GM19351 (cell line): ENCODE measurements at regions not wholly inside any gene's neighbourhood (a gene's known extent, or its start where the extent isn't known, plus 50 kb on each side); places are given as distances from the start of the nearest gene placed in this dataset.
"Not testable (repeated sequence)": the region's sequence is repeated elsewhere in the genome, so short reads cannot be mapped to it uniquely, and the experiment has no call there.

Experiments
- ATAC-seq: cut with Tn5 transposase; IDR thresholded peaks from one replicate; pipeline ENCODE4 v1.9.1; 2021; ENCODE audit warnings: mild to moderate bottlenecking, moderate library complexity; ENCODE audit not compliant: unreplicated experiment

DNA sequence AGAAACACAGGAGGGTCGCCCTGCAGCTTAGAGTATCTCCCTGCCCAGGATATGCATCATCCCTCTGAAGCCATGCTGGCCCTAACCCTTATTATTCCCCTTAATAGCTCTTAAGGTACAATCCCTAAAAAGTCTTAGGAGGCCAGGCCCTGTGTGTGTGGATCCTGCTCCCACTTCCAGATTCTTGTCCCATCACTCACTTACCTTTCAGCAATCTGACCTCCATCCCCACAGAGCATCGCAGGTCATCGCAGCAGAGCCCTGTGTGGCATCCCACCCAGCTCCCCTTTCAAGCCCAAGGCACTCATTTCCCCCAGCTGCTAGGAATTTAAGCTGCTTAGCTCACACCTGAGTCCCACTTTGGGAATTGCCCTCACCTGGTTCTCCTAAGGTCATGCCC lies 223.8 kb upstream of the SMLR1 start:
- no peak for ATAC-seq

DNA sequence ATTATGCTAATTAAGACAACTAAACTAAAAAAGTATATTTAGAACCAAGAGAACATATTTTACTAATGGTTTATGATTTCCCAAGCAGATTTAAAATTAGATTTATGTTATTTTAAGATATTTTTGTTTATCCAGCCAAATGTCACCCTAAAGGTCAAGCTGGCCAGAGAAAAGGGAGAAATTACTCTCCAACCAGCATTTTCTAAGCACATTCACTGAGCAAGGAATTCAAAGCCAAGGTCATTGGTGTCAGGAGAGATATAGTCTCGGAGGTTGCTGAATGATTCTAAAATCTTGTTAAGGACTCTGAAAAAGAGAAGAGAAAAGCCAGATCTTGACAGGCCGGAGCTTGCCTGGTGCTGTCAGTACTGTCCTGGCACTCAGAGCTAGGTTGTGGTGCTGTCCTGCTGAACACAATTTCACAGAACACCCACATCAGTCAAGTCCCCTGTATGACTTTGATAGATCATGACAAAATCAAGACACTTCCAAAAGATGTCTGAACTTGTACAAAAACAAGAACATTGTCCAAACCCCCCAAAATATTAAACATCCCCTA lies 222.3 kb upstream of the SMLR1 start:
- ATAC-seq, result no peak

DNA sequence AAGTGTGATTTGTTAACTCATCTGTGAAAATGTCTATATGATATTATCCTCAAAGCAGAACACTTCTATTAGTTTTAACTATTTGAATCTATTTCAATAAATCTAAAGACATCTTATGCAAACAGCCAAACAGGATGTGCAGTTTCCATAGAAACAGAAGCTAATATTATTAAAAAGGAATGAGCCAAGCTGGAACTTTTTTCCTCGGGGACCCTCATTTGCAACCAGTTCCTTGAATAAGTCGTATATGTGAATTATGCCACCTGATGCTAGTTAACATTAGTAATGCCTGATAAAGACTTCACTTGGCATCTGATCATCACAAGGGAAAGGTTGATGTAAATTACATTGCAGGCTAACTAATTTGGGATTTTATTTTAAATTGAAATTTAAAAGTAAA lies 216.9 kb upstream of the SMLR1 start:
- ATAC-seq, result no peak

DNA sequence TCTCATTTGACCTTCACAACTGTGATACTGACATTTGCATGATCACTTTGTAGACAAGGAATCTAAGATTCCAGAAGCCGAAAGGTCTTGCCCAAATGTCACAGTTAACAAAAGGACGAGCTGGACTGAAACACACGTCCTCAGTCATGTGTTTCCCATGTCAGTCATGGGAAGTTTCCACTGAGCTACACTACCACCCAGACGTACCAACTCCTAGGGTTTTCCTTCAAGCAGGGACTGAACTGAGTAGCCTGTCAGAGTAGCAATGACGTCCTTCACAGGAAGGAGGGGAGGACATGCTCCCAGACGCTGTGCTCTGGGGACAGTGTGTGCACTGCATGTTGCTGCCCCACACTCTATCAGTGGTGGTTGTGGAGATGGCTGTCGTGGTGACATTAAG lies 215.8 kb upstream of the SMLR1 start:
- ATAC-seq, result no peak

DNA sequence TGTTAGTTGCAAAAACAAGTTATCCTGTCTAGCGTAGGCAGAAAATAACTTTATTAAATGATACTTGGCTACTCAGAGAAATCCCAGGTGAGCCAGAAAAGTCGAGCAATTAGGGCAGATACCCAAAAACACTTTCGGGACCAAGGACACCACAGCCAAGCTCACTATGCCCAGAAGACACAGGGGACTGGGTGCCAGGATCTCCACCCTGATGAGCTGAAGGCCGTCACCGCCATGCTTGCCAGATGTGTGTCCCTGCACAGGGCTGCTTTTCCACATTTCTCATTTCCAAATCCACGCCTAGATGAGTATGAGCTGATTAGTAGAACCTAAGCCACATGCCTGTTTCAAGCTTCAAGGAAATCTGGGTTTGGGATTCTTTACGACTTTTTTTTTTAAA lies 214.0 kb upstream of the SMLR1 start:
- ATAC-seq, result no peak

DNA sequence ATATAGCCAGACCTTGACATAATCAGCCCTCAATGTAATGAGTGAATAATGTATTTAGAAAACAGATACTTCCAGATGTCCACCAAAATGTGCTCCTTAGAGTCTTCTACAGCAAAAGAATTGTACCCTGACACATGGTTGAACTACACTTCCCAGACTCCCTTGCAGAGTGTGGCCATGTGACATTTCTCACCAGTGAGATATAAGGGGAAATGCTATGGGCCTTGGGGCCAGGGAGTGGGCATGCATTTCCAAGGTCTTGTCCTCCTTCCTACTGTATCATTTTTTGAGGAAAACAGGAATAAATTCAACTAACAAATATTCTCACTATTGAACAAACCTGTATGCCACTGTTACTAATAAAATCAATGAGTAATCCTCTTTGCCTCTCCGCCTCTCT lies 211.4 kb upstream of the SMLR1 start:
- ATAC-seq, result no peak

DNA sequence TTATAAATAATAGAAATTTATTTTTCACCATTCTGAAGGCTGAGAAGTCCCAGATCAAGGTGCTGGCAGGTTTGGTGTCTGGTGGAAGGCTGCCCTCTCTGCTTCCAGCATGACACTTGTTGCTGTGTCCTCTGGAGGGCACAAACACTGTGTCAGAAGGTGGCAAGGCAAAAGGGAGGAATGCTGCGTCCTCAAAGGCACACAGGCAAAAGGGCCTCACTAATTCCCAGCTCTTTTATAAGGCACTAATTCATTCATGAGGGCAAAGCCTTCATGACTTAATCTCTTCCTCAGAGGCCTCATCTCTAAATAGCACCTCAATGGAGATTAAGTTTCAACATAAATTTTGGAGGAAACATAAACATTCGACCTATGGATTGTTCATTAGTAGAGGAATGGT lies 209.5 kb upstream of the SMLR1 start:
- no peak for ATAC-seq

DNA sequence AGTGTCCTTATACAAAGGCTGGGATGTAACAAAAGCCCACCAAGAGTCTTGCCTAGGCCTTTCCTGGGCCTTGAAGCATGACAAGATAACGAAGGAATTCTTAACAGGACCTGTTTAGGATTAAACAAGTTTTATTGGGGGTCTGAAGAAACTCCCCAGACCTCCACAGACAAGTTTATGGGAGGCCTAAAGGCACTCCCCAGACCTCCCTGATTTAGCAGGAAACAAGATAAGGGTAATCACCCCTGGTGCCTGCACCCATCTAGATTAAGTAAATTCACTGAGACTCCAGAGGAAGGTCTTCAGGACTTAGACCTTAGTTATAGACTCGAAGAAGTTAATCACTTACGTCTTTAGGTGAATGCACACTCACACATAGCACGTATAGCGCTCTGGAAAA lies 208.4 kb upstream of the SMLR1 start:
- ATAC-seq, result not testable (repeated sequence)

DNA sequence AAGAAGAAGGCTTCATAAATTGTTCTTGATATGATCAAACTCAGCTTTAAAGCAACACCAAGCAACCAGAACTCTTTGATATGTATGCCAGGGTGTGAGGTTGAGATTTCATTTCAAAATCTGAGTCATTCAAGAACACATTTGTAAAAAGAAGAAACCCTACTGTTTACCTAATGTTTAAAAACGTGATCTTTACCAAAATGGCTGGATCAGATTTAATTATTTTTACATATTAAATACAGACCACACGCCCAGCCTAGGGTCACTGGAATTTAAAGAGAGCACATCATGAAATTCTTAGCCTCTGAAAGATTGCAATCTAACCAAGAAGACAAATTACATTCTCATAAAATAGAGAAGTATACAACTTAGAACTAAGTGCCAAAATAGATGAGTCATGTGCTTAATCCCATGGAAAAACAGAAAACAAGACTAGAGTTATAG lies 206.8 kb upstream of the SMLR1 start:
- no peak for ATAC-seq

DNA sequence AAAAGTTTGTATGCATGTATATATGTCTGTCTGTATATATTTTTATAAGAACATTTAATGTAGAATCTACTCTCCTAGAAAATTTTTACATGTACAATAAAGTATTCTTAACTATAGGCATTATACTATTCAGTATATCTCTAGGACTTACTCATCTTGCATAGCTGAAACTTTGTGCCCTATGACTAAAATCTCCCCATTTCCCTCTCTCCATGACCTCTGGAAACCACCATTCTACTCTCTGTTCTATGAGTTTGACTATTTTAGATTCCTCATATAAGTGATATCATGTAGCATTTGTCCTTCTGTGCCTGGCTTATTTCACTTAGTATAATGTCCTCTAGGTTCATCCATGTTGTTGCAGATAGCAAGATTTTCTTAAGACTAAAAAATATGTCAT lies 205.1 kb upstream of the SMLR1 start:
- ATAC-seq, result peak; percentile 38

DNA sequence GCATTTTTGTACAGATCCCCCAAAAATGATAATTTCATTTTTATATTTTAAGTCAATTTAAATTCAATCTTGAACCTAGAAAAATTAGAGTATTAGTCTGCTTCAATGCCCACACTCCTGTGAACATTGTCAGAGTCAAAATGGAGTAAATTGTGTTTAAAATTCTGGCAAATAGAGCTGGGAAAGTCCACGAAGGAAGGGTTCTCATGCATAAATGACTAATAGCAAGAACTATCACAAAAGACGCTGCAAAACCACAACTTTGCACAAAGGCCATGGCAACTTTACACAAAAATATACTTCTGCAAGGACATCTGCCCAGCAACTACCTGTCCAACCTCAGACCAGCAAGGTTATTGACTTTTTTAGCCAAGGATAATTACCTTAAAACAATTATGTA lies 203.2 kb upstream of the SMLR1 start:
- peak; percentile 48 for ATAC-seq

DNA sequence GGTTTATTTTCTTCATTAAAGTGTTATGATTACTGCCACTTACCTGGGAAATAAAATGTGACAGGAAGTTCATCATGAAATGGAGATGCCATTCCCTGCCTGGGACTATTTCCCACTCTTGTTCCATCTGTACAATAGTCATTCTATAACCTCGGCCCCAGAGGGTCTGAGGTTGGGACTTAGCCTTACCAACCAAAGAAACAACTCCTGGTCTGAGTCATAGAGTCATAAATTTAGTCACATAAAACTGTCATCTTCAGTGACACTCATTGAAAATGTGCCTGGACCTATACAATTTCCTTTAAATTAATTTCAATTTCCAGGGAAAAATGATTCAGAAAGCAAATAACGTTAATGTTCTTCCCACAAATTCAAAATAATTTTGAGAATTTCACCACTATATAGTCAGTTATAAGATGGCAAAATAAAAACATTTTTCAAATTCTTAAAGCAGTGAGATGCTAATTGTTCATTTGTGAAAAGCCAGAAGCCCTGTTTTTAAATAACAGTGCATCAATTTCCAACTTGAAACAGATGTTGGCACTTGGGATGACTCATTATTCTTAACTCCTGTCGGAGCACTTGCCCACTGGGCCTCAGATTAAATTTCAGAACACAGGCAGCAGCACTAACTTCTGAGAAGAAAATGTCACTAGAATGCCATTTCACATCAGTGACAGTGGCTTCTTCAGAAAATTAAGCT lies 201.2 kb upstream of the SMLR1 start:
- peak; percentile 84 for ATAC-seq

DNA sequence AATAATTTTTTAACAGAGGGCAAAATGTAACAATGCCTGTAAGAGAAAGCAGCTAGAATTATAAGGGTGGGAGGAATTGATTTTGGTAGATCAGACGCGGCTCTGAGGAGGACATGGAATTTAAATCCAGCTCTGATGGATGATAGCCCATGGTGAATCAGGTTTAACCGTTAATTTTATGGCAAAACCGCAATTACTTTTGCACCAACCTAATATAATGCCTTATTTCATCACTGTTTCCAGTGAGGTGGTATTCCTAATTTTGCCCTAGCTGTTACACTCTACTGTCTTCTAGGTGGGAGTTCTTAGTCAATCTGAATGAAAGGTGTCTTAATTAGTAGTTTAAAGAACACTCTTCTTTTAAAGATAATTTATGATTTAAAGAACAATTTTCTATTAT lies 198.3 kb upstream of the SMLR1 start:
- no peak for ATAC-seq

DNA sequence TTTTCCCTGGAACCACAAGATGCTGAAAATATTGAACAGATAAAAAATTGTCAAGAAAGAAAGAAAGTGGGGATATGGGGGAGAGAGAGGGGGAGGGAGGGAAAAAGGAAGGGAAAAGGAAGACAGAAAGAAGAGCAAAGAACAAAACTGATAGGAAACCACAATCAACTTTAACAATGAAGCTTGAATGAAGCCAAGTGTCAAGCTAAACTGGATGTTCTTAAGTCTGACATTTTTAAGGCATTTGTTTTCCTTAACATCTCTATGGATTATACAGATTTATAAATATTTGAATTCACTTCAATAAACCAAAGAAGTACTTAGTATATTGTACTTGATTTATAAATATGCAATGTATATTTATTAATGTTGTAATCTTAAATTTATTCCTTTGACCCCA lies 197.6 kb upstream of the SMLR1 start:
- no peak for ATAC-seq

DNA sequence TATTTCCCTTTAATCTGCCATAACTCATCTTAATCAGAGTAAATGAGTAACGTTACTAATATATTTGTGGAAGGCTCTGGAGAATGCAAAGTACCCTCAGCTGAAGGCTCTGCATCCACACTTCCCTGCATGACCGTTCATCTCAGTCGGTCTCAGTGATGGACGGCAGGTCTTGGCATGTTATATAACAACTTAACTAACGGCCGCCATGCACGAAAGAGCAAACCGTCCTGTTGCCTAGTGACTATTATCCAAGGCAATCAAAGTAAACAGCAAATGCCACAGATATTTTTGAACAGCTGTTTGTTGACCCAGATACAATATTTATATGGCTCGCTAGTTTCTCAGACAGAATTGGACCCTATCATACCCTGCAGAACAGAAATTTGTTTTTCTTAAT lies 194.9 kb upstream of the SMLR1 start:
- no peak for ATAC-seq

DNA sequence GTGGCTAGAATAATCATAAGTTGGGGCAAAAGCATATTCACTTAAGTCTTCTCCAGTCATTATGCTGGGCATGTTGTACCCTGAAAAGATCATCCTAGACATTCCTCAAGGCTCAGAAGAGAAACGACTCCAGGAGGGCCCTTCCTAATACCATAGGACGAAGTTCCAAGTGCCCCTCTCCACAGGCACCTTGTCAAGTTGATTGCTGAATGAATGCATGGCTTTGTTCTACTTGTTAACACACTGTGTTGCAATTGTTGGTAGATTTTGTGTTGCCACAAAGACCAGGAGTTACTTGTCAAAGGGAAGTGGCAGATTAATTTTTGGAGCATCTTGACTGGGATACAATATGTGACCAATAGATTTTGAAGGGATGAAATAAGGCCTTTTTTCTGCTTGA lies 194.3 kb upstream of the SMLR1 start:
- no peak for ATAC-seq

DNA sequence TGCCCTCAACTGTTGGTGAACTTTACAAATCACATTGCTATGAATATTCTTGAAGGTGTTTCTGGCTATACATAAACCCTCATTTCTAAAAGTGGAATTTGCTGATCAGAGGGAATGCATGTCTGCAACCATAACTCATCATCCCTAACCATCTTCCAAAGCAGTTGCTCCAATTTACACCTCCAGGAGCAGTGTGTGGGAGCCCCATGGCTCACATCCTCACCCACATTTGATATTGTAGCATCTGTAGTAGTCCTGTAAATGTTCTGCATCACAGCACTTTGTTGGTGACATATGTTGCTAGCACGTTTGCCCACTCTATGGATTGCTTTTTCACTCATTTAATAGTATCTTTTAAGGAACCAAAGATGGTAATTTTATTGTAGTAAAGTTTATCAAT lies 183.8 kb upstream of the SMLR1 start:
- no peak for ATAC-seq

DNA sequence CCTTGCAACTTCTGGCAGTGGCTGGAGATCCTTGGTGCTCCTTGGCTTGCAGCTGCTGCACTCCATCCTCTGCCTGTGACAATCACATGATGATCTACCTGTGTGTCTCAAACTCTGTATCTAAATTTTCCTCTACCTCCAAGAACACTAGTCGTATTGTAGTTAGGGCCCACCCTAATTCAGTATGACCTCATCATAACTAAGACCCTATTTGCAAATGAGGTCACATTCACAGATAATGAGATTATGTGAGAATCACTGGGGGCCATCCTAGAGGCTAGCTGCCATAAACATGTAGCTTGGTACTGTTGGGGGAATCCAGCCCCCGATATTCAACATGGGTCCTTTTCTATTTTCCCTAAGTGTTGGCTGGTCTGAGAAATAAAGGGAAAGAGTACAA lies 183.0 kb upstream of the SMLR1 start:
- ATAC-seq, result no peak

DNA sequence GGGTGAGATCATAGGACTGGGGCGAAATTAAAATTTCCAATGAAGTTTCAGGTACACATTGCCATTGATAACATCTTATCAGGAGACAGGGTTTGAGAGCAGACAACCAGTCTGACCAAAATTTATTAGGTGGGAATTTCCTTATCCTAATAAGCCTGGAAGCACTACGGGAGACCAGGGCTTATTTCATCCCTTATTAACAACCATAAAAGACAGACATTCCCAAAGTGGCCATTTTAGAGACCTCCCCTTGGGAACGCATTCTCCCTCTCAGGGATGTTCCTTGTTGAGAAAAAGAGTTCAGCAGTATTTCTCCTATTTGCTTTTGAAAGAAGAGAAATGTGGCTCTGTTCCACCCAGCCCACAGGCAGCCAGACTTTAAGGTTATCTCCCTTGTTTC lies 182.4 kb upstream of the SMLR1 start:
- not testable (repeated sequence) for ATAC-seq

DNA sequence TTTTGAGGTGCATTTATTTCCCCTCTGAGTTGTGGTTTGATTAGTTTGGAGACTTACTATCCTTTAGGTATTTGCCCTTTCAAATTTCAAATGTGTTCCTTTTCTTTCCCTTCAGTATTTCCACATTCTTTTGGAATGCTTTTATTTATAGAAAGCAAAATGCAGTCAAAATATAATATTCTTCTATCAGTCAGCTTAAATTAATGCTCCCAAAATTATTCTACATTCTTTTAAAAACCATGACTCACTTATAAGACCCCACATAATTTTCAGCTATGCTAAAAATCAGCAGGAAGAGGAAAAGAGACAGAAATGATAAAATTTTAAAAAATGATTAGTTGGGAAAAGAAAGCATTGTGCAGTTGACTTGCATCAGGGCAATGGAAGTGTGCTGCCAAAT lies 180.0 kb upstream of the SMLR1 start:
- no peak for ATAC-seq

DNA sequence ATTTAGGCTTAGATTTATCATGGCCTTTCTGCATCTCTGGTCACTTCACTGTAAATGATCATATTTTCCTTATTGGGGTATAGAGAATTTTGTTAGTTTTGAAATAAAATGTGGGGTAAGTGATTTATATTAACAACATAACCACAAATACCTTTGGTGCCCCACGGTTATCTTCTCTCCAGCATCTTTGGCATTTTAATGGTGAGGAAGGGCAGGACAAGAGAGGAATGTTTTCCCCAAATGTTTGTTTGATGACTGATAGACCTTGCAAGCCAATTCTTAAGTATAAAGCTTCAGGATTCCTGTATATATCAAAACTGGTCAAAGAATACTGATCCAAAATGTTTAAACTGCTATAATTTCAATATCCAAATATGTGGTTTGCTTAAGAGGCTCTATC lies 171.6 kb upstream of the SMLR1 start:
- ATAC-seq, result no peak

DNA sequence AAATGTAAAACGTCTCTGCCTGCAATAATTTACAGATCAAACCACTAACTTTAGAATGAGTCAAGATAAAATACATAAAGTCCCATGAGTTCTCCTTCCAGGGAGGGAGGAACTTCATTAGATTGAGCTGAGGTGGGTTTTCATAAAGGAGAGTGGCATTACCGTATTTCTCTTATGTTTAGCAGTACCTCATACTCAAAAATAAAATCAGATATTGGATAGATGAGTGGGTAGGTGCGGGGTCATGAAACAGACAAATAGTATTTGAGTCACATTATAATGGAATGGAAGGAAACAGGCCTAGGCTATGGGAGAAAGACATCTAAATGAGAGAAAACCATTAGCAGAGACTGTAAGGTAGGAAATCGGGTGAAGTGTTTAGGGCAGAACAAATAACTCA lies 166.1 kb upstream of the SMLR1 start:
- ATAC-seq, result no peak

DNA sequence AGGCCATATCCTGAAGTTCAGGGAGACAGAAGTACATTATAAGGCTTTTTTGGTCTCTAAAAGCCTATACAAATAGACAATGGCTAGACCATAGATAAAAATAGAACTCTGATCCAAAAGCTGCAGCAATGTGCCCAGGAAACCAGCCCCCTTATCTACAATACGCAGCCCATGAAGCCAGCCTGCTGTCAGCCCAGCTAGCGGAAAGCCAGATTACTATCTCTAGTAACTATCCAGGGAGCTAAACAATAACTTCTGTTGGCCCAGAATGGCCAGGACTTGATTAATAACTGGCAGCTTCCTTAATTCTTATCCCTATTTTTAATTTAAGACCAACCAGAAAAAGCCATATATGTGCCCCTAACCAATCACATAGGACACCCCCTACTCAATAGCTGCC lies 160.4 kb upstream of the SMLR1 start:
- ATAC-seq, result no peak
